Esophagus squamous epithelium (tissue), 5 donors: ENCODE measurements at regions not wholly inside any gene's neighbourhood (a gene's known extent, or its start where the extent isn't known, plus 50 kb on each side); places are given as distances from the start of the nearest gene placed in this dataset.

Source experiments
- DNase-seq: peaks from one replicate; lab custom pipeline; 2025; lab: John Stamatoyannopoulos, UW
- H3K27ac ChIP-seq, 4 donors: fragments of 200-600 bp; sonication (generic); one replicate each; pipeline ENCODE4 v1.5.1; 2016 to 2019; ENCODE audit warnings: mild to moderate bottlenecking in 1 of 4
- H3K27me3 ChIP-seq, 4 donors: fragments of 200-600 bp; sonication (generic); 1 replicate in 3 of 4; 2 replicates in 1 of 4; pipeline versions ENCODE4 v1.5.1 to v1.6.0; 2017 to 2021; ENCODE audit warnings: antibody characterized with exemption in 1 of 4
- H3K36me3 ChIP-seq, 3 donors: fragments of 200-600 bp; sonication (generic); one replicate each; pipeline ENCODE4 v1.5.1; 2016 to 2019
- H3K4me1 ChIP-seq, 3 donors: fragments of 200-600 bp; sonication (generic); one replicate each; pipeline ENCODE4 v1.5.1; 2017 to 2019
- H3K4me3 ChIP-seq, 4 donors: fragments of 200-600 bp; sonication (generic); 1 replicate in 3 of 4; 2 replicates in 1 of 4; pipeline ENCODE4 v1.5.1; 2016 to 2019; ENCODE audit warnings: mild to moderate bottlenecking in 2 of 4, moderate library complexity in 1 of 4
- H3K9me3 ChIP-seq, 3 donors: fragments of 200-600 bp; sonication (generic); one replicate each; pipeline ENCODE4 v1.5.1; 2016 to 2019
- CTCF ChIP-seq, 6 experiments: fragments of 450-650 bp in 4 of 6; fragments of 200-600 bp in 2 of 6; sonication (generic) in 2 of 6; IDR thresholded peaks; one replicate each; pipeline ENCODE4 v1.5.1; 2016 to 2019; ENCODE audit warnings: antibody characterized with exemption in 6 of 6, mild to moderate bottlenecking in 4 of 6, moderate library complexity in 4 of 6
- POLR2A ChIP-seq, 4 donors: fragments of 450-650 bp; IDR thresholded peaks; one replicate each; pipeline ENCODE4 v1.6.1; 2017; ENCODE audit warnings: antibody characterized with exemption in 4 of 4, mild to moderate bottlenecking in 4 of 4, moderate library complexity in 3 of 4
- WGBS, 2 donors: methylation state at CpG; one replicate each; pipeline ENCODE4 v1.1.5; 2018; 5-methylcytosine and 5-hydroxymethylcytosine counted together
- intact Hi-C: fragments of 100-400 bp; cut with DNase I; formaldehyde crosslinking; loops from one replicate; pipeline ENCODE4 v1.15.0; 2022
- donor health status: DM: yes; HTN: yes; CAD: no.

GRCh38 chr4:43362875-43363636 is 470.5 kb downstream of the GRXCR1 start:
- TF ChIP-seq CTCF (IDR thresholded peaks at IDR 0.05) (no peak), POLR2A (IDR thresholded peaks at IDR 0.05) (no peak)
- Histone ChIP-seq H3K9me3 (no peaks in the 10 kb centered on the region), H3K27ac (no peak overlapping the region), H3K36me3 (no peaks in the 10 kb centered on the region), H3K4me1 (no peaks in the 10 kb centered on the region), H3K27me3 (no peaks in the 10 kb centered on the region), H3K4me3 (no peak overlapping the region)
- intact Hi-C loops, result no loop called here
- no peak for DNase-seq
- WGBS, 2 donors, result 100% methylated on average over 1 of the region's 1 CpG

GRCh38 chr4:43369036-43369594 is 476.6 kb downstream of the GRXCR1 start:
- DNase-seq, result no peak
- no peaks in the 10 kb centered on the region for H3K36me3 ChIP-seq
- 29 to 33% methylated on average over 4 of the region's 4 CpGs for WGBS, 2 donors

GRCh38 chr4:43373201-43373600 is 480.7 kb downstream of the GRXCR1 start:
- WGBS, 2 donors, result 75 to 86% methylated on average over 1 of the region's 1 CpG

More at GRCh38 chr4:43369036-43369594, 476.6 kb downstream of the GRXCR1 start:
- H3K27ac ChIP-seq, result no peak overlapping the region
- intact Hi-C loops, result no loop called here
- no peaks in the 10 kb centered on the region for H3K4me1 ChIP-seq
- H3K4me3 ChIP-seq, result no peak overlapping the region
- H3K9me3 ChIP-seq, result peaks cover 0 to 3% (median 0%) of the 10 kb centered on the region in 3 donors
- TF ChIP-seq POLR2A (IDR thresholded peaks at IDR 0.05) (no peak), CTCF (IDR thresholded peaks at IDR 0.05) (no peak)
- no peaks in the 10 kb centered on the region for H3K27me3 ChIP-seq

GRCh38 chr4:43374216-43374751 is 481.8 kb downstream of the GRXCR1 start:
- Histone ChIP-seq H3K36me3 (no peaks in the 10 kb centered on the region), H3K4me1 (no peaks in the 10 kb centered on the region), H3K27ac (no peak overlapping the region), H3K4me3 (no peak overlapping the region), H3K9me3 (peaks cover 0 to 4% (median 0%) of the 10 kb centered on the region in 3 donors), H3K27me3 (no peaks in the 10 kb centered on the region)
- 32 to 48% methylated on average over 1 of the region's 1 CpG for WGBS, 2 donors
- no peak for DNase-seq
- TF ChIP-seq POLR2A (IDR thresholded peaks at IDR 0.05) (no peak), CTCF (IDR thresholded peaks at IDR 0.05) (no peak)
- intact Hi-C loops, result no loop called here

More at GRCh38 chr4:43373201-43373600, 480.7 kb downstream of the GRXCR1 start:
- DNase-seq, result no peak
- Histone ChIP-seq H3K9me3 (peaks cover 0 to 4% (median 0%) of the 10 kb centered on the region in 3 donors), H3K4me3 (no peak overlapping the region), H3K27ac (no peak overlapping the region), H3K4me1 (no peaks in the 10 kb centered on the region), H3K27me3 (no peaks in the 10 kb centered on the region), H3K36me3 (no peaks in the 10 kb centered on the region)
- intact Hi-C loops, result no loop called here
- TF ChIP-seq POLR2A (IDR thresholded peaks at IDR 0.05), result no peak
- TF ChIP-seq CTCF (IDR thresholded peaks at IDR 0.05), result no peak

GRCh38 chr4:43379016-43379415 is 486.5 kb downstream of the GRXCR1 start:
- peaks cover 0 to 3% (median 0%) of the 10 kb centered on the region in 3 donors for H3K9me3 ChIP-seq
- no peaks in the 10 kb centered on the region for H3K36me3 ChIP-seq
- H3K4me1 ChIP-seq, result no peaks in the 10 kb centered on the region
- no peak for DNase-seq
- TF ChIP-seq POLR2A (IDR thresholded peaks at IDR 0.05) (no peak), CTCF (IDR thresholded peaks at IDR 0.05) (no peak)
- 63 to 71% methylated on average over 1 of the region's 1 CpG for WGBS, 2 donors
- H3K4me3 ChIP-seq, result no peak overlapping the region
- H3K27ac ChIP-seq, result no peak overlapping the region
- no peaks in the 10 kb centered on the region for H3K27me3 ChIP-seq
- intact Hi-C loops, result no loop called here
